Stimulated activated CD8-positive, alpha-beta memory T cell treated with anti-CD3 and anti-CD28 coated beads, Interleukin-4, amount 100 ng/mL, for 1 hour (primary cell): ENCODE measurements at regions not wholly inside any gene's neighbourhood (a gene's known extent, or its start where the extent isn't known, plus 50 kb on each side); places are given as distances from the start of the nearest gene placed in this dataset.
"Not testable (repeated sequence)": the region's sequence is repeated elsewhere in the genome, so short reads cannot be mapped to it uniquely, and the experiment has no call there.

ENCODE experiments used
- DNase-seq, 2 donors: peaks; one replicate each; pipeline ENCODE4 v3.0.0-alpha.2; 2020; ENCODE audit warnings: low read depth in 2 of 2, low spot score in 1 of 2

DNA sequence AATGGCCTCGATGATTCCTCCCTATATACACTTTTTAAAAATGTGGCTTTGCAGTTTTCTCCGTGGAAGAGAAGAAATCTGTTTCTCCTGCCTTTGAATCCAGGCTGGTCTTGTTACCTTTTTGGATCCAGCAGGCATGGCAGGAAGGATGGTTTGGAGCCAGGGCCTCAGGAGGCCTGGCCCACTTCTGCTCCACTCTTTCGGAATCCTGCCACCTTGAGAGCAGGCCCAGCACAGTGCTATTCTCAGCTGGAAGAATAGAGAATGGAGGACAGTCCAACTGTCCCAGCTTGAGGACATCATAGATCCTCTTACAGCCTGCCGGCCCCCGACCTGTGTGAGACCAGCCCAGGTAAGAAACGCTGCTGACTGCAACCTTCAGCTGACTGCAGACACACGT, 421.5 kb downstream of the FUT8 start:
- DNase-seq, result no peak

DNA sequence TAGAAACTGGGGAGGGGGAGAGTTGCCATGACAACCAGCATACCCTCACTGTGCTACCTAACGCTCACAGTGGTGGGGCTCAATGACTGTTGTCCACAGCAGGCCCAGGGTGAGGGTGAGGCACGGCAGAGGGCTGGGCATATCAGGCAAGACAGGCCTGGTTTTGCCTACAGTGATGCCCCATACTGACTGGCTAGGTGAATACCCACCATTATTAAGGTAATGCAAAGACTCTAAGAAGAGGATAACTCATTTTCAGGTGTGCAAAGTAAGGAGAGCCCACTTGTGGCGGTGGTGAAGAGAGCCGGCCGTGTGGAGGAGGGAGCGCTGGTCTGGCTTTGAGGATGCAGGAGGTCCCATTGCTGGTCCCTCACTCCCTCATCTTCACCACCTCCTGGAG, 422.3 kb downstream of the FUT8 start:
- DNase-seq, result no peak

DNA sequence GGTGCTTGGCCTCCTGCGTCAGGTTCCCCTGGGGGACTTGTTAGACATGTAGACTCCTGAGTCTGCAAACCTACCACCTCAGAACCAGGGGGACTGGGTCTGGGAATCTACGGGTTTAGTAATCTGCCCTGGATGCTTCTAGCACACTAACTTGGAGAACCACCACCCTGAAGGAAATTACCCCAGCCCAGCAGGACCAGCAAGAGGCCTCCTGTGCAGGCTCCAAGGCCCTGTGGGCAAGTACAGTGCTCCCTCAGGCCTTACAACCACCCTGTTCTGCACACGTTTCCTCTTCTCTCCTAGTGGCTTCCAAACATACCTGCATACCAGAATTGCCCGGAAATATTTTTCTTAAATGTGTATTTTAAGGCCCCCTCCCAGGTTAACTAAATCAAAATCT, 423.0 kb downstream of the FUT8 start:
- no peak for DNase-seq

DNA sequence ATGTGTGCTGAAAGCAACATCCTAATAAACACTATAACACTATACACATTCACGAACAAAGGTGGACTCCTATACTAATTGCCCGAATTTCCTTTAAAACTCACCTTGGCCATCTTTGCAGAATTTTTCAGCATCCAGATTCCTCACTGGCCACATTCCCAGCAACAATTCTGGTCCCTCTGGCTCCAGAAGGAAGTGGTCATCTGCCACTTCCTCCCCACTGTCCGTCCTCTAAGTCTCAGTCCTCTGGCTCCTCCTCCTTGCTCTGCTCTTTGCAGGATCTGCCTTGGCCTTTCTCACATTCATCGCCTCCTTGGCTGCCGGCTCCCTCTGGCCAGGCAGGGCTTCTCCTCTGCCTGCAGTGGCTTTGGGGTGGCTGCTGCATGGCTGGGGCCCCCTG, 426.0 kb downstream of the FUT8 start:
- no peak for DNase-seq

DNA sequence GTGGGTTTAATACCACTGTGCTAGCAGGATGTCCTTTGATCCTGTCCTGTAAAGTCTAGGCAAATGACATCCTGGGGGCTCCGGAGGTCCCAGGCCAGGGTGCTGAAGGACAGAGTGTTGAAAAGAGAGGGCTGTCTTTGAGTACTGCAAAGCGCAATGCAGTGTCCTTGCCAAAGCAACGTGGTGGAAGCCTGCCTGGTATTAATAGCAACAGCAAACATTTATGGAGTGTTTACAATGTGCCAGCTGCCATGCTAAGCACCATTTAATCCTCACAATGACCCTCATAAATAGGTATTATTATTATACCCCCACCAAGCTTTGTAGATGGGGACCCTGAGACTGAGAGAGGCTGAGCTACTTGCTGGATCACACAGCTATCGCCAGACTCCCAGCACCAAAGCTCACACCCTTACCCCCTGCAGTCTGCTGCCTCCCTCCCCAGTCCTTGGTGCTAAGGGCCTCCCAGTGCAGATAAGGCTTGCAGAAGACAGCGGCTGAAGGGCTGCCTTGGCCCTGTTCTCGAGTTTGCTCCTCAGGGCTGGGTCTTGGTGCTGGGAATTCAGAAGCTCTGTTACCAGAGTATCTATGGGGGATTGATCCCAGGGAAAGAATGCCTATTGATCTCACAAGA, 427.7 kb downstream of the FUT8 start:
- no peak for DNase-seq

DNA sequence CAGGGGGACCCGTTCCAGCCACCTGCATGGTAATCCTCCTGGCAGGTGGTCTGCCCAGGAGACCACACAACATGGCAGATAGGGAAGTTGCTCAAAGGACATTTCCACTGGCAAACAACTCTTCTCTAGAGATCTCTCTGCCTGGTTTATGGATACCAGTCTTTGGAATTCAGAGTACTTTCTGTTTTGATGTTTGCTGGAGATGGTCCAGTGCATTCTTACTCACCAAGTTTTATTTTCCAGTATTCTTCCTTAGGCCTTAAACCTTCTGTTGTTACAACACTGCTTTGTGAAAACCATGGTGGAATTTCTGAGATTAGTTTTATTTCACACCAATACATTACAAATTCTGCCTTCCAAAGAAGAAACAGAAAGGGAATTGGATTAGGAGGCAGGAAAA, 428.3 kb downstream of the FUT8 start:
- no peak for DNase-seq

DNA sequence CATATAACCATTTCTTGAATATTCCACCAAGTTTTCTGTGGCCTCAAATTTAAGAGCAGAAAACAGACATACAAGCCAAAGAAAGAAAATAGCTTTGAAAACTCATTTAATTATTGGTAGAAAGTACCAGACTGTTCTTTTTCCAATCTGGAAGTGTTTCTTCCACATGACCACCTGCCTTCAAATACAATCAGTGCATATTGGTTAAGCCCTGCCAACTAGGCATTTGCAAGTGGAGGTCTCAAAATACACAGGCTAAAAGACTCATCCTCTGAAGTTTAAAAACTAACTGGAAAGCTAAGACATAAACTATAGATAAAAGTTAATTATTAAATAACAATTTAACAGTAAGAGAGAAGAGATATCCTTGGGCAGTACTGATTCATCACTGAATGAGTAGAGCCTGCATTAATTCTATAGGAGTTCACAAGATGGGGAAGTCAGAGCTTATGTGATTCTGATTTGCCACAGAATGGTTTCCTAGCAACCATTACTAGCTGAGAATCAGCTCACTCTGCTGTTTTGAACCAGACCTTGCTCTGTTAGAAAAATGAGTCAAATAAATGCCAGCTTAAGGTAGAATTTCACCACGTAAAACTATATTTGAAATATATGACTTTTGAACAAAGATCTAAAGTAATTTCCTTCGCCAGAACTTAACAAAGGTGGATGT, 433.8 kb downstream of the FUT8 start:
- no peak for DNase-seq

DNA sequence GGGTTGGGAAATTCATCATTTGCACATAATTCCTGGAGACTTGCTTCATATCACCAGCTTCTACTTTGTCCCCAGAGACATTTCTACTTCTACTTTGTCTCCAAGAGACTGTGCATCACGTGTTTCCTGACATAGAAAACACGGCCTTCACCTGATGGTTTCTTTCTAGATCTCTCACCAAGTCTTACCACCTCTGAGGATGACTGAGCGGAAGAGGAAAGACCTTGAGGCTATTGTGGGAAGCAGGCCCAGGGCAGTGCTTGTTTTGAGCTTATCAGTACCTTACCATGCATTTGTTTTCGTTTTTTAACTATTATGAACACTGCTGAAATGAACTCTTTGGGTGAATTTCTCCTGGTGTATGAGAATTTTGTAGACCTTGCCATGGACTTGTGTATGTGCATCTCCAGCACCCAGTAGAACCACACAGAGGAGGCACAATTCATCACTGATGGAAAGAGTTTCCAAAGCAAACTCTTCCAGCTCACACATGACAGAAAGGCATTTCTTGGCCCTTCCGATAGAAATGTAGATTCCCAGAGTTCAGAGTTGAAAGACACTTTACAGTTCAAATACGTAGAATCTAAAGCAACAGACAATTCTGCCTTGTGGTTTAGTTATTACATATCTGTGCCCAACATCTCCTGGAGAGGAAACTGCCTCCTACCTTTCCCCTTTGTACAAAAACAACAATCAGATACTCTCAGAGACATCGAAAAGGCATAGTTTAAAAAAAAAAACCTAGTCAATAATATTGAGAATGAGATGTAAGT, 434.7 kb downstream of the FUT8 start:
- peak in 1 of 2 donors; percentile 27 for DNase-seq

DNA sequence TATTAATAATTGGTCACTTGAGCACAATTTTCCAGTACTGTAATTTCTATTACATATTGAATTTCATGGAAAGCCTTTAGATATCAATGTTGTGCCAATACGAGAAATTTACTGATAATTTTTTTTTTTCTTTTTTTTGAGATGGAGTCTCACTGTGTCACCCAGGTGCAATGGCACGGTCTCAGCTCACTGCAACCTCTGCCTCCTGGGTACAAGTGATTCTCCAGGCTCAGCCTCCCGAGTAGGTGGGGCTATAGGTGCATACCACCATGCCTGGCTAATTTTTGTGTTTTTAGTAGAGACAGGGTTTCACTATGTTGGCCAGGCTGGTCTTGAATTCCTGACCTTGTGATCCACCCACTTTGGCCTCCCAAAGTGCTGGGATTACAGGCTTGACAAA, 435.4 kb downstream of the FUT8 start:
- DNase-seq, result not testable (repeated sequence)

DNA sequence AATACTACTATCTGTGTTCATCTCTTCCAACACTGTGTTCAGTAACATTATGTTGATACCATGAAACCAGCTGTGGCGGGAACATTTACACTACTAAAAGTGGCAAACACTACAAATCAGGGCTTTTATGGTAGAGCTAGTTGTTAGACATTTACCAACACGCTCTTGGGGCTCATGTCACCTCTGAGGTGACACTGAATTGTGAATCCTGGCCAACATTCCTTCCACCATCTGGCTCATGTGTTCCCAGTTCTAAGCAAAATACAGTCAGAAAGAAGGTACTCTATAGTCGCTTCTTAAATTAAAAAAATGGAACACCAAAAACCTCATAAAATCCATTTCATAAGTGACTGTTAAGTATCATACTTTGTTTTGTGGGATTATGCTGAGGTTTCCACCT, 436.6 kb downstream of the FUT8 start:
- no peak for DNase-seq

DNA sequence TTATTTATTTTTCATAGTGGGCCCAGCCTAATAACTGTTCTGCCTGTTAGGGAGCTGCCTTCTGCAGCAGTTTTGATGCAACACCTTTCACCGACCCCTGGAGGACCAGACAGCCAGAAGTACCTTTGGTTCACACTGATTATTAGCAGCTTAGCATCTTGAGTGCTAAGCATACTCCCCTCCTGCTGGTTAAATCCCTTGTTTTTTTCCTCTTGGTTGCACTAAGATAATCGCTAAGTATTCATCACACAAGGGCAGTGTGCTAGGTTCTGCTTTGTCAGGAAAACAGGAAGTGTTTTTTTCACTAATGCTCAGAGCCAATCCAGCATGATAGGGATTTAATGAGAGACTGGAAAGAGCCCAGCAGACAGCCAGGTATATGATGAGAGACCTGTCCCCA, 437.0 kb downstream of the FUT8 start:
- DNase-seq, result no peak

DNA sequence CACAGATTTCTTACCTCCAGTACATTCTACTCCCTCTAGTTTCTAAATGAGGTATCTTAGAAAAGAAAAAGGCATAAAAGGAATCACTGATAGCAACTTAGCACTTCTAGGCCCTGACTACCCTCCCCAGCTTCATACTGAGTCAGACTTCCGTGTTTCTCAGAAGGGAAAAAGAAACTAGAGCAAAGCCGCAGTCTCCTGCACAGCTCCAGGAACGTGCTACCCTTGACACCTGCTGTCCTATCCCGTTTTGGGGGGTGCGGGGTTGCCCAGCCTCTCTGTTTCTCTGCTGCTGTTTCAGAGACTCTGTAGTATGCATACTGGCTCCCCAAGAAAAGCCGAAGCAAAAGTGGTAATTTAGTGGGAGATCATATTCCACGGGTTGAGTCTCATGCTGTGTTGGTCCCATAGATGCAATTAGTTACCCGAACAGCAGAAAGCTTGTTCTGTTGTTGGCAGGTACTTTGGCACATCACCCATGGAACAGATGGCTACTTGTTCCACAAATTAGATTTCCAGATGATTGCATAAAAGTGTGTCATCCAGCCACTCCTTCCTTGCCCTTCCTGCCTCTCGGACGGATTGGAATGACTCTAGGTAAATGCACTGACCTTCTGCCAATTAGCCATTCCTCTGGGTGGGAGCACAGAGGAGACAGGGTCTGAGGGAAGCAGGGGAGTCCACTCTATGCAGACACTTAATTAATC, 438.1 kb downstream of the FUT8 start:
- peak; percentile 18 to 27 for DNase-seq

DNA sequence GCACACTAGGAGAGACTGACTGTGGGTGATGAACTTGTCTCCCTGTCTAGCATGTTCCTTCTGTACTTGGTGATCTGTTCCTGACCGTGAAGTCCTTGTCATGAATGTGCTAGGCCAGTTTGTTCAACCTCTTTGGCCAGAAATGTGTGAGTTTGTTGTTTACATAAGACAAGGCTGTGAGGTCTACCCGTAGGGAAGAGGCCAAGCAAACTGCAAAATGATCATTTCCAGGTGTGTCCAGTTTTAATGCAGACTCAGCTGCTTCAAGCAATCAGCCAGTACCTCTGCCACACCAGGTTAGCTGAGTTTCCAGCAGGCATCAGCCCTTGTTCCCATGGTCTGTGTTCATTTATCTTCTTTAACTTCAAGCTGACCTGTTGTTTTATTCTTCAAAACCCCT, 440.2 kb downstream of the FUT8 start:
- DNase-seq, result no peak

DNA sequence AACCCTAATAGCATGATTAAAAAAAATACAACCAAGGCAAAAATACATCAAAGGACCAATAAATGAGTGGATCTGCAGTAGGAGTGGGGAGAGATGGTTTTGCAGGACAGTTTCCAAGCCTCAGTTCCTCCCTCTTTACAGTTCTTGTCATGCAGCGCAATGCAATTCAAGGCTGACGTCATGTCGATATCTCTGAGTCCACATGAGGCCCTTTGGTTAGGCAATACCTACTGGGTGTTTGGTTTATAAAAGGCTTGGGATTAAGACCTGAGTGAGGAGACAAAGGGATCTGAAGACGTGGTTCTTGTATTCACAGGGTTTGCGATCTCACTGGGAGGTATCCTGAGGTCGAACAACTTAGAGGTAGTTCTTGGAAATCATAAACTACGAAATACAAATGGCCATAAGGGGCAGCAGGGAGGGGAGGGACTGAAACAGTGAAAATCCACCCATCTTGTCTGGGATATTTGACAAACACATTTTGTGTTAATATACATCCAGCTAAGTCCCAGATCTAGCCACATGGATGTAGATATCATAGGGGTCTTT, 441.0 kb downstream of the FUT8 start:
- no peak for DNase-seq

DNA sequence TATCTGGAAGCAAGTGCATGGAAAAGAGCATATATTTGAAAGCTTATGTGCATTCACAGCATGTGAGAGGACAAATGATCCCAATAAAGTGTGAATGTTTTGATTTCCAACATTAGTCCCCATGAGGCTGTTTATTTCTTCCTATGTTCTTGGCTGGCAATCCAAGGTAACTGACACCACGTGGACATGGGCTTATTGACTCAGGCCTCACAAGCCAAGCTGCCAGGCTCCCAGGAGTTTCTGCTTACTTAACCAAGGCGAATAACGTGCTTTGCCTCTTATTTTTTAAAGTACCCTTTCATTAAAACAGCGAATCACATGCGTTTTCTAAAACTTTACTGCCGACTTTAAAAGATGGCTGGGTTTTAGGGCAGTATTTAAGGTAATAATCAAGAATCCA, 441.7 kb downstream of the FUT8 start:
- no peak for DNase-seq

DNA sequence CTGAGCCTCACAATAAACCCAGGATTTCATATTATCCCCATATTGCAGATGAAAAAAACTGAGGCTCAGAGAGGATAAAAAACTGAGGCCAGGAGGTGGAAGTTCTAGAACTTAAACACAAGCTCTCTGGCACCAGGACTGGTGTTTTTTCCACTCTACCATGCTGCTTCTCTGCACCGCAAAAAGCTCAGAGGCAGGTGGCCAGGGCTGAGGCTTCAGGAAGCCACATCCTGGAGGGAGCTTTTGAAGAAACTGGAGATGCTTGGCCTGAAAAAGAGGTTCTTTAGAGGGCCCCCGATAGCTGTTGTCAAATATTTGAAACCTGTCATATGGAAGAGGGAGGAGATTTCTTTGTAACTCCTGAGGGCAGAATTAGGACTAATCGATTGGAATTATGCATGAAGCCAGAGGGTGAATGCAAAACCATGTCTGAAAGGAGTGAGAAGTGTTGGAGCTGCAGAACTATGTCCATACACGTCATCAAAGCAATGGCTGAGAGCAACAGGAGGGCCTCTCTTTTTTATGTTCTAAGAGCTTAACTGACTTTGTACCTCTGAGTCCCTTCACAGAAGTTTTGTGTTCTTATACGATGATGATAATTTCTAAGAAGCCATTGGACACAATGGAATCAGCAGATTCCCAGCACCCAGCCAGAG, 448.6 kb downstream of the FUT8 start:
- DNase-seq, result no peak

DNA sequence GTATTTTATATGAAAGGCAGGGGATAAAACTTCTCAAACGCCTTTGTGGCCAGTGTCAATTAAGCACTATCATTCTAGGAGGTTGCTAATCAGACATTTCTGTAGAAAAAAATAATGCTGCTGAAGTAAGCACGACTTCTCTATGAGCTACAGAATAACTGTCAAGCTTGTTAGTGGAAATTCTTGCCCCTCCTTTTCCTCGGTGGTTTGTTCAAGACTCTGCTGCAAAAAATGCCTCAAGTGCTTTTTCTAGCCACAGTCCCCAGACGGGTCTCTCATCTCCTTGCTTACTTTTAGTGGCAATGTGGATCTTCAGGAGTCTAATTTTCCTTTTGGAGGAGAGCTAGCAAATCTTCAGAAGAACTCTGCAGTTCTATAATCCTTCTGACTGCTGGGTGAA, 452.0 kb downstream of the FUT8 start:
- no peak for DNase-seq

DNA sequence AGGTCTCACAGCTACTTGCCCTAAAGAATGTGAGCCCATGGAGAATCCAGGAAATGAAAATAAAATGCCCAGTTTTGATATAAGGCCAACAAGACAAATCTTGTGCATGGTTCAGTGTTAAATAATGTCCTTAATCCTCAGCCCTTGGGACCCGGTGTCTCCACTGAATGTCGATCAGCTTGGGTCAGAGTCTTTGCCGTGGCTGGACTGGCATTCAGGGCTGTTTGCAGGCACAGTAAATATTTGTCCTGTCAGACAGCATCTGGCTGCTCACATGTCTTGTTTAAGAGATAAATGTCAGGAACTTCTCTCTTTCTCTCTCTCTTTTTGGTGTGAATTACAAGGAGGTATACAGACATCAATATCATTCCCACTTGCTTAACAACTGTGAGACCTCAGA, 452.5 kb downstream of the FUT8 start:
- DNase-seq, result no peak

DNA sequence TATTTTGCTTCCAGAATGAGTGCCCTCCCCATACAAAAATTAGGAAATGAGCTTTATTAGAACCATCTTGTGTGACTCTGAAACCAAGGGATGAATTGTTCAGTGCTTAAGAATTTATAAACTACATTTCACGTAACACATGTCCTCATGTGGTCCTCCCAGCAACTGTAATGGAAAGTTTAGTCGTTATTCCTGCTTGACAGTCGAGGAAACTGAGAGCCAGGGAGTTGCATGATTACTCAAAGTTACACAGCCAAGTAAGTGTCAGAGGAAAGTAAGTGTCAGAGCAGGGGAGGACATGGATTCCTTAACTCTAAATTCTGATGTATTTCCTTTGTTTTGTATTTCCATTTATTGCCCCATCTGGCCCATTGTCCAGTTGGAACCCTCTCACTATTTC, 453.9 kb downstream of the FUT8 start:
- no peak for DNase-seq

DNA sequence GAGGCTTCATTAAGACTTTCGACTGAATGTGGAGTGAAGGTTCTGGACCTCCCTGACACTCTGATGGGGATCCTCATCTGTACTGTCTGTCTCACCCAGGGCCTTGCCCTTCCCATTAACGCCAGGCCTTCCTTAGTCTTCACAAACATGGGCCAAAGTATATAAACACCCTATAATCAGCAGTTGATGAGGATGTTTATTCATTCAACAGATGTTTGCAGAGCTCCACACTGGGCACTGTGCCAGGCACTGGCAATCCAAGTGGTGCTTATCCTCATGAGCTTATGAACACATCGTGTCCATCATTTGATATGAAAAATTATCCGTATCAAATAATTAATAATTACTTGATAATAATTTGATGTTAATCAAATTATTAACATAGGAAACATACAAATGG, 454.4 kb downstream of the FUT8 start:
- no peak for DNase-seq

DNA sequence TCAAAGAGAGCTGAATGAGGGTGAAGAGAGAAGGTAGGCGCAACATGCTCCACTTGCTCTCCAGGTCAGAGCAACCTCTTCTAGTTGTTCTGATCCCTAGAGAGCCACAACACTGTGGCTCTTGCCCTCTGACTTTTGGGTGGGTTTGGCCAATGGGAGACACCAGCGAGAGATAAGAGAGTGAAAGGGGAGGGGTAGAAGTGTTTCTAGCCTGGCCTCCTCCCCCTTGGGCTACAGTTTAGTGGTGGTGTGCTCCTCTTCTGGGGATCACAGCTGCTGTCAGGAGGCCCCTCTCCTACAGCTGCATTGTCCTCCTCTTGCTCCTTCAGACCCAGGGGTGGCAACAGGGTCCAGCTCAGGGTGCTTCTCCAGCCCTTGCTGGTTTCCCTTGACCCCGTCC, 454.8 kb downstream of the FUT8 start:
- DNase-seq, result no peak
